ENCODE measurements at regions not wholly inside any gene's neighbourhood (a gene's known extent, or its start where the extent isn't known, plus 50 kb on each side); places are given as distances from the start of the nearest gene placed in this dataset.

- no peak for TF ChIP-seq POLR2AphosphoS5 (IDR thresholded peaks at IDR 0.05)
- TF ChIP-seq CTCF (IDR thresholded peaks at IDR 0.05) = no peak
- TF ChIP-seq EP300 (IDR thresholded peaks at IDR 0.05) = no peak
Observed at GRCh38 chr4:11860996-11861395, 432.3 kb upstream of the HS3ST1 start.

Measured in sigmoid colon (tissue), 4 donors.